Upper lobe of left lung (tissue), 4 donors: ENCODE measurements at regions not wholly inside any gene's neighbourhood (a gene's known extent, or its start where the extent isn't known, plus 50 kb on each side); places are given as distances from the start of the nearest gene placed in this dataset.

Experiments
- CTCF ChIP-seq, 6 experiments: fragments of 450-650 bp in 4 of 6; fragments of 200-600 bp in 2 of 6; sonication (generic) in 2 of 6; IDR thresholded peaks; one replicate each; pipeline ENCODE4 v1.5.1; 2016 to 2019; ENCODE audit warnings: antibody characterized with exemption in 6 of 6
- POLR2AphosphoS5 ChIP-seq, 2 donors: sonication (generic); formaldehyde crosslinking; IDR thresholded peaks; one replicate each; pipeline ENCODE4 v1.5.1; 2017; ENCODE audit warnings: antibody characterized with exemption in 2 of 2

- no peak for TF ChIP-seq CTCF (IDR thresholded peaks at IDR 0.05)
- TF ChIP-seq POLR2AphosphoS5 (IDR thresholded peaks at IDR 0.05), result no peak
Observed at GRCh38 chr2:12863937-12864336, 147.2 kb downstream of the TRIB2 start.
